GM21526 (cell line): ENCODE measurements at regions not wholly inside any gene's neighbourhood (a gene's known extent, or its start where the extent isn't known, plus 50 kb on each side); places are given as distances from the start of the nearest gene placed in this dataset.
"Not testable (repeated sequence)": the region's sequence is repeated elsewhere in the genome, so short reads cannot be mapped to it uniquely, and the experiment has no call there.

Experiments
- ATAC-seq: cut with Tn5 transposase; IDR thresholded peaks from one replicate; pipeline ENCODE4 v1.9.1; 2021; ENCODE audit warnings: moderate library complexity; ENCODE audit not compliant: unreplicated experiment, low FRiP score

DNA sequence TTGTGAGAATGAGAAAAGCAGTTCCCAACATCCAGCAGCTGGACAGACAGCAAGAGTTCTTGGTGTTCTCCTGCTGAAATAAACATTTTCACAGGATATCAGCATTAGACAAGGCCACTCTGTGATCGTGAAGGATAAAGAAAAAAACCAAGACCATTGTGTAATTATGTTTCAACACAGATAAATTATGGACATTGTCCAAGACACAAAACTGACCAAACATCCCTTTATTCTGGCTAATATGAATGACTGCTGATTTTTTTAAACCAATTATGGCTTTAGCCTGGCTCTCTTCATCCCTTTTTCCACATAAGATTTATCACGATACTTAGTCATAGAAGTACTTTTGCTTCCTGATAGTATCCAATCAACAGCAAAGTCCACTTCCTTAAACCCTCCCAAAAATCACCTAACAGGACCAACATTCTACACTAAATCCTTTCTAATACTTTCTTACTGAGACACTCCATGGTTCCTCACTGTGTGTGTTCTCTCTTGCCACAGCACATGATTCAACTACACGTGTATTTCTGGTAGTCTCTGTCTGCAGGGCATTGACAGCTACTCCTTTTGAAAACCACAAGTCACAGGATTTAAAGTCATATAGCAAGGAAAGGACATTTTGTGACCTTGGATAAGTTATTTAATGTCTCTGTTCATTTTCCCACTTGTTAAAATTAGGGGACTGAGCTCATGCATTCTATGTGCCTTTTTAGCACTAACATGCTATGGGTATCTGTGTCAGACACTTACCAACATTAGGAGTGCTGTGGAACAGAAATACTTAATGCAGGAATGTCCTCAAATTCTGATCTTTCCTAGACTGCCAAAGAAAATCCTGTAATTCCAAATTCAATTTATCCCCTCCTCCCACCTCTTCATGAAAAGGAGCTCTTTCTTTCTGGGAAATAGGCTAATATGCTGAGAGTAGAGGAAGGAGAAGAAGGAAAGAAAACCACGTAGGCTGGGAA, 137.2 kb upstream of the PGRMC2 start:
- no peak for ATAC-seq

DNA sequence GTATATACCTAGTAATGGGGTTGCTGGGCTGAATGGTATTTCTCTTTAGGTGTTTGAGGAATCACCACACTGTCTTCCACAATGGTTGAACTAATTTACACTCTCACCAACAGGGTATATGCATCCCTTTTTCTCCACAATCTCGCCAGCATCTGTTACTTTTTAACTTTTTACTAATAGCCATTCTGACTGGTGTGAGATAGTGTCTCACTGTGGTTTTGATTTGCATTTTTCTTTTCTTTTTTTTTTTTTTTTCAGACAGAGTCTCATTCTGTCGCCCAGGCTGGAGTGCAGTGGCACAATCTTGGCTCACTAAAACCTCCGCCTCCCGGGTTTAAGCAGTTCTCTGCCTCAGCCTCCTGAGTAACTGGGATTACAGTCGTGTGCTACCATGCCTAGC, 134.7 kb upstream of the PGRMC2 start:
- not testable (repeated sequence) for ATAC-seq

DNA sequence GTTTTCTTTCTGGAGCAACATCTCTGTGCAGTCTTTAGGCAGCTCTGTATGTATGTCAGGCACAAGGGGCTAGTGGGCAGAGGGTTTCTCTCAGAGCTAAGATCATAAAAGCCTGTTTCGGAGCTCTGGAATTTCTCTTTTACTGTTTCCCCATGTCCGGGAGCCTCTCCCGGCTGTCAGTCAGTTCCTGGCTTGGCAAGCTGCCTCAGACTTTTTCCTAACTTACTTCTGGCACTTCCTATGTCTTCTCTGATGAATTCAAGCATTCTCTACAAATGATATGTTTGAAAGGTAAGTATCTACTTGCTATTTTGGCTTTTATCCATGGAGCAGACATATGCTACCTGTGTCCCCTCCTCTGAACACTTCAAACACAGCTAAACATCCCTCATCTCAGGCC, 129.3 kb upstream of the PGRMC2 start:
- ATAC-seq = no peak

DNA sequence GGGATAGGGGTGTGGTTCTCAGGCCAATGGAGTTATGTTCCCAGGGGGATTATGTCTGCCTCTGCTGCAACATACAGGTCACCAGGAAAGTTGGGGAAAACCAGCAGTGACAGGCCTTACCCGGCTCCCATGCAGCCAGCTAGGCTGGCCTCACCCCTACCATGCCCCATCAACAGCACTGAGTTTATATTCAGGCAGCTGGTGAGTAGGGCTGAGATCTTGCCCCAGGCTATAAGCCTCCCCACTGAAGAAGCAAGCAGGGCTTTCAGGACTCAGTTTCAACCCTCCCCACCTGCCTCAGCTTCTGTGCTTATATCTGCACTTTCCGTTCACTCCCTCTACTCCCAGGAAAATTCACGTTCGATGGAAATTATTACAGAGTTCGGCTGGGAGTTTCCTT, 122.4 kb upstream of the PGRMC2 start:
- ATAC-seq = no peak

DNA sequence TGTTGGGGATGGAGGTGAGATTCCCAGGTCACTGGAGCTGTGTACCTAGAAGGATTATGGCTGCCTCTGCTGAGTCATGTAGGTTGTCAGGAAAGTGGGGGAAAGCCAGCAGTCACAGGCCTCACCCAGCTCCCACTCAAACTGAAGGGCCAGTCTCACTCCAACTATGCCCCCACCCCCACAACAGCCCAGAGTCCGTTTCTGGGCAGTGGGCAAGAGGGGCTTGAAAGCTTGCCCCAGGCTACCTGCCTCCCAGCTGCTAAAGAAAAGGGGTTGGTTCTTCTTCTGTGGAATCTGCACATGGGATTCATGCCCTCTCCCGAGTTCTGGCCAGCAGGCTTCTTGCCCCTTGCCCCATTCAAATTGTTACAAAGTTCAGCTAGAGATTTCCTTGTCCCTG, 116.0 kb upstream of the PGRMC2 start:
- ATAC-seq = no peak

DNA sequence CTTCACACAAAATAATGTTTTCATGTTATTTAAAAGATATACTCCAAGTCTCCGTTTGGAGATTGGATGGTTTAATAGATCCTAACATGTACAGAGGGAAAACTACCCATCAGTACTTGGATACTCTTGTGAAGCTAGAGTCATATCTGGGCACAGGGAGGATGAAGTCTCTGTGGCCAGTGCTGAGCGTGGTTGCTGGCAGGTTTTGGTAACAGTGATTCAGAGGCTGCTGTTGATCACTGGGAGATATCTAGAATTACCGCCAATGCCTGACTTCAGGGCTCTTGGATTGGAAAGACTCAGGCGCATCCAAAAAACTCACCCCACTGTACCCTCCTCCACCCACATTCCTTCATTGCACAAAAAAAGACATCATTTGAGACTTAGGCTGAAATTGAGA, 107.2 kb upstream of the PGRMC2 start:
- no peak for ATAC-seq

DNA sequence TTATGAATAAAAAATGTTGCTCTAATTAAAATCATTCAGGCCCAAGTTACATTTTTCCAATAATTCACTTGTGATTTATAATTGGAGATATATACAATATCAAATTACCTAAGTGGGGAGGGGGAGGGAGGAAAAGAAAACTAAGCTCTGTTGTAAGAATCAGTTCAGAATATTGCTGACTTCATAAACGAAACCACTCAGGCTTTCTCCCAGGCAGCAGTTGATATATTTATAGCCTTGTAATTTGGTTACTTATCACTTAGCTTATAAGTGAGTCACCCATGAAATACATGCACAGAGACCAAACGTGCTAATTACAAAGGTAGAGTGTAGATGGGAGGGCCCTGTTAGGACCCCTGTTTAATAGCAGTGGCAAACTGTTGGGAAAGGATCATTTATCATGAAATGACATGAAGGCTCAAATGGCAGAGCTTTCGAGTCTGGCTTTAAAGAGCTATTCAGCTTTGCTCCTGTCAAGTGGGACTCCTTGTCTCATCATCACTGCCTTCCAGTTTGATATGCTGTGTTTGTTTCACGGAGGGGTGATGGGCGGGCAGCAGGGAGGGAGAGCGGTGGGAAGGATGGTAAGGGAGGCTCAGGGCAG, 105.6 kb upstream of the PGRMC2 start:
- ATAC-seq = peak; percentile 66

DNA sequence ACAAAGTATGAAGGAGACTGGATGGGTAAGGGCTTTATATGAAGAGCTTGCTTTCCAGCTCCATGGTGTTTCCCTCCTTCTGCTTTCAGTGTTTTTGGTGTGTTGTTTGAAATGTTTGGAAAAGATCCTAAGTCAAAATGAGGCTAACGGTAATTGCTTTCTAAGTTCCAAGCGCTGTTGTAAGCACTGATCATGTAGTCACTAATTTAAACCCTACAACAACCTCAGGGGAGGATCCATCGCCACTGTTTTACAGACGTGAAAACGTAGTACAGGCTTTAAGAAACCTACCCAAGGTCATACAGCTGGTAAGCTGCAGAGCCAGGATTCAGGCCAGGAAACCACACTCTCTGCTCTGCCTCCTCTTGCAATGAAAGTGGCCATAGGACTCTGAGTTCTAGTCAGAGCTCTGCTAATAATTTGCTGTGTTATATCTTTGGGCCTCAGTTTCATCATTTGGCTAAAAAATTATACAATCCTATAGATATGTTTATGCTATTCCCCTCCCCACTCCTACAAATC, 102.9 kb upstream of the PGRMC2 start:
- ATAC-seq = no peak

DNA sequence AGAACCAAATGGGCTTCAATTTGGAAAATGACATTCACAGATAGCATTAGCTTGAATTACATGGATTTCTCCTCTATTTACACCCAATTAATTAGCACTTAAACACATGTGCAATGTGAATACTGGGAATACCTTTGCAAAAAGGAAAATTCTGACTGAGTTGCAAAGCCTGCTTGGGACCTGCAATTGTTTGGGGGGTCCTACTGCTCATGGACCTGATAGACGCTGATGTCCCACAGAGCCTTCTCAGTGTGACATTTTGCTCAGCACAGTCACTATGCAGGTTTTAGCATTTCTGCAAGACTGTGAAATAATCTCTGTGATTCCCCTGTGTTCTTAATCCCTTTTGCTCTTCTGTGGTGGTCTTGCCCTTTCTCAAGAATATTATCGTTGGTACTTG, 101.2 kb upstream of the PGRMC2 start:
- no peak for ATAC-seq

DNA sequence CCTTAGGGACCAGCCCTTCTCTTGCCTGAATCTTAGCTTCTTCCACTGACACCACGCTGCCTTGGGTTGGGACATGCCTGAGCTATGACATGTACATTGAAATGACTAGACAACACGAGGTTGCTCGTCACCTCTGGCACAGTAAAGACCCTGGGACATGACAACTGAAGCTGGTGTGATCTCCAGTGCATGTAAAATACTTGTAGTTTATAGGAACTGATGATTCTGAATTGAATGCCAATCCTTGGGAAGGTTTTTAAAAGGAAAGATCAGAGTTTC, 100.7 kb upstream of the PGRMC2 start:
- ATAC-seq = no peak

DNA sequence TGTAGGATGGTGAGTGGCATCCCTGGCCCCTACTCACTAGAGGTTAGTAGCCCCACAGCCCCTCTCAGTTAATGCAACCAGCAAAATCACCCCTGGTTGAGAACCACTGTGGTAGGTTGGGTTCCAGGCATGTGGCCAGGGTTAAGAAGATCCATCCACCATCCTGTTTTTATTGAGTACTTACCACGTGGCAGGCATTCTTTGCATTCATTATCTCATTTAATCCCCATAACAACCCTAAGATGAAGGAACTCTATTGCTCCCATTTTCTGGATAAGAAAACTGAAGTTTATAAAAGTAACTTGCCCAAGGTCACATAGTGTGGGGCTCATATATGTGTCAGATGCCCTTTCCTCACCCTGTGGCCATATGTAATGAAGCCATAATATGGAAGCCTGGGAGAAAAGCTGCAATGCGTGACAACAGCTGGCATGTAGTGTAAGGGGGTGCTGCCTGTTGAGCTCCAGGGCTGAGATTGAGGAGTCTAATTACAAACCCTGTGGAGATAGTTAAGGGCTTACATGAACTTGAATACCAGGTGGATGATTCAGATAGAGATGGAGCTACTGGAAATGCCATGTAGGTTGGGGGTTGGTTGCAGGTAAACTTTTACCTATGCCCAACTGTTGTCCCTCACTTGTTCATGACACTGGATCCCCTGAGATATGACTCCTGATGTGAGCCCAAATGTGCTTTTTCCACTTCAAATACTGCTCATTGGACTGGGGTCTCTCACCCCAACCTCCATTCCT, 100.2 kb upstream of the PGRMC2 start:
- ATAC-seq = no peak

DNA sequence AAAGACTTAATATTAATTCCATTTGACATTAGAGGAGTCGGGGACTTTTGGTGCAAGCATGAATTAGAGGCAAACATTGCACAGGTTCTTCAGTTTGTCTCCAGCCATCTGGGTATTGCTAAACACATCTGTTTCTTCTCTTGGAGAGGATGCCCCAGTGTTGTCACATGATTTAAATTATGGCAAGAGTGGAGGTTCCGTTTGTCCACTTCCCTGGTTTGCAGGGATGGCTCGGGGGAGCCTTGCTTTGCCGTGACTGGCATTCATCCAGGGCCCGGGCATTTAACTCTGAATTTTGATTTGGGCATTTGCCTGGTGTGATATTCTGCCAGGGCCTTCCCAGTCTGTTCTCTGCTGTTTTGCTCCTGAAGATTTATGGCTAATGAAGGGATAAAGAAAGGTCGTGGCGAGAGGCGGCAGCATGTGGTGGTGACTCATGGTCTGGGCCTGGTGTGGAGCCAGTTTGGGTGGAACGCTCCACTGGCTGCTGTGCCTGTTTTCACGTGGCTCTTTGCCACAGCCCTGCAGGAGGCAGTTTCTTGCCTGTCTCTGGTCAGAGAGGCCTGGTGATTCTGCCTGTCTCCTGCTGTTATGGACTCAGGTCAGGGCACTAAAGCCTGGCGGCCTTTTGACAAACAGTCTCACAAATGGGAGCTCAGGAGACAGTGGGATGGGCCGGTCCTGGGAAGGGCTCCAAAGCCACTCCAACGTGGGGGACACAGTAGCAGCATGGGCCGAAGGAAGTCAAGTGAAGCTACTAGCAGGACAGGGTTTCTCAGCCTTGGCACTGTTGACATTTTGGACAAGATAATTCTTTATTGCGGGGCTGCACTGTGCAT, 99.4 kb upstream of the PGRMC2 start:
- ATAC-seq = no peak

DNA sequence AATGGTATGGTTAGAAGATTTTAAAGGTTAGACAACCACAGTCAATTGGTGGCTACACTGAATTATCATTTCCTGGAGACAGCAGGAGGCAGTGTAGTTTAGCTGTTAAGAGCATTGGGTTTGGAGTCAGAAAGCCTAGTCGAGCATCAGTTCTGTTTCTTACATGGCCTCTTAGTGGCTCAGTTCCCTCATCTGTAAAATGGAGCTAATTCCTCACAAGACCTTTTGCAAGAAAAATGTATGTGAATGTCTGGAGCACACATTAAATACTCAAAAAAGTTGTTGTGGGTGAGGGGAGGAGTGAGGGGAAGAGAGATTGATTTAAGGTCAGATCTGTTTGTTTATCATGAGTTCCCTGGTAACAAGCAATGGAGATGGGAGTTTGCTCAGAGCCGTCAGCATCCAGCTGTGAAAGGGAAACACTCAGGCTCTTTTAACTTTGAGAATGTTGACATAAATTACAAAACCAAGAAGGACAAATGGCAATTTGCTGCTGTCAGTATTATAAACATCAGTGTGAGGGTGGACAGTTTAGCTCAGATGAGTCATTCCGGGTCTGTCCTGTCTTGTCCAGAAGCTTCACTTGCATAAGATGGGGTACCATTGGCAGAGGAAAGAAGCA, 98.2 kb upstream of the PGRMC2 start:
- no peak for ATAC-seq

DNA sequence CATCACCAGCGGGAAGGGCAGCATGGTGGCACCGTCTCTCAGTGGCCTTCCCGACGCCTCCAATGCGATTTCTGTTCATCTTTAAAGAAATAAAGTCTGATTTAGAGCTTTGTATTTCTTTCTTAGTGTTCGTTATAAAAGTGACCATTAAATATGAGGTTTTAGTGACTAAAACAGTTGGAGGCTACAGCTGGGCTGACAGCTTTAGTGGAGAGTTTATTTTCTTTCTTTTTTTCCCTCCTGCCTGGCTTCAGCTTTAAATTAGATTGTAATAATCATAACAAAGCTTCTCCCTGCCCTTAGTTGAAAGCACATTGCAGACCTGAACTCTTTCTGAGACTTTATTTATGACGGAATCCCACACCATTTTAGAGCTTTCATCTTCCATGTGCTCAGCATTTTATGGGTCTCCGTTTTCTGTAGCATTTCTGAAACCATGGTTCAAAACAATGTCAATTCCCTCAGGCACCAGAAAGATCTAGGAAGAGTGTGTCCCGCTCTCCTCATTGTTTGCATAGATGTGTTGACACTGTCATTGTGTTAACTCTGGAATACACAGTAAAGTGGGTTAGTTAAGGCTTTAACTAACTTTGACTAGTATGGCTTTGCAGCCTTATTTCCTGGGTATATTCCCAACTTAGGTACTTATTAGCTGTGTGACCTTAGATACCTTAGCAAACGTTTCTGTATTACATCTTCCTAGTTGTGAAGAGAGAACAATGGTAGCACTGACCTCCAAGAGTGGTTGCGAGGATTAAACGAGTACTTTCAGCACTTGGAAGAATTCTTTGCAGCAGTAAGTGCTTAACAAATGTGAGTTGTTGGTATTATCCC, 97.4 kb upstream of the PGRMC2 start:
- ATAC-seq = no peak

DNA sequence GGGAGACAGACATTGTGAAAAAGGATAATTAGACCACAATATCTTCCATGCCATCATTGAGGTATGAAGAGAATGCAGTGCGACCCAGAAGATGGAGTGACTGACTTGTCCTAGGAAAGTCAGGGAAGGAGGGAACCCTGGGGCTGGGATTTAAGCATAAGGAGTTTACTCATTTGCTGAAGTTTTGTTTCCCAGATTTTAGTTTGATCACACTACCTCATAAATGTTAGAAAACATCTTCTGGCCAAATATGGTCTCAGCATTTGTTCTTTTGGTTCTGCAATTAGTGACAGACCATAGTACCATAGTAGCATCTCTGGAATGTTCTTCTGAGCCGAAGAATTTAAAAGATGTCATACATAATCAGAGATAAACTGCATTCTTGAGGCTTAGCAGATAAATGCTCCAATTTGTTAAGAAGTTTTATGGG, 96.5 kb upstream of the PGRMC2 start:
- ATAC-seq = no peak

DNA sequence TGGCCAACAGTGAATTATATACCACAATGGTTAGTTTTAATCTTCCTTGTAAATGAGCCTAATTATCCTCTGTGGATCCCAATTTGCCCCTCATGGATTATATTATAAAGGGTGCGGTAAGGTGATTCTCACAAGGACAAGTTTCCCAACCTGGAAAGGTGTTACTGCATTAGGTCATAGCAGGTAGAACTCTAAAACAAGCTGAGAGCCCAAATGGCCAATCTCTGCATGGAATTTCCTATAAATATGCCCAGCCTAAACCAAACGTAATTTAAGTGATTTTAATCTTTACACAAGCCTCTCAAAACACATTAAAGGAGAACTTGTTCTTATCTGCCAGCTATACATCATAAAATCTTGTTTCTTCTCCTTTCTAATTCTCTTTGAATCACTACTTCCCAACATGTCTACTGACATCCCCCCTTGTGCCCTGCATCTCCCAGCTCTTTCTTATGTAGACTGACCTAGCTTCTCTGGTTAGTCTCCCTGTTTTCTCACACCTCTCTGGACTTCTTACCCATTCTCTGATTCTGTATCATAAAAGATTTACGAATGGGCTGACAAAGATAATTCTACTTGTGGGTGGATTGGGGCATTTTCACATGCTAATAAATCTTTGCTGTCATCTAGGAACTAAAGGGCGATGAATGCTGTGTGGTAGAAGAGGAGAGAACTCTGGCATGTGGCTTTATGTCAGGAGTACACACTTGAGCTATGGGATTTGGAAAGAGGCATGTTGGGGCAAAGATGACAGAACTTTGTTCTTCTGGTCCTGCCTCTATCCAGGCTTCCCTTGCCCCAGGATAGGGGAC, 94.3 kb upstream of the PGRMC2 start:
- ATAC-seq = no peak

DNA sequence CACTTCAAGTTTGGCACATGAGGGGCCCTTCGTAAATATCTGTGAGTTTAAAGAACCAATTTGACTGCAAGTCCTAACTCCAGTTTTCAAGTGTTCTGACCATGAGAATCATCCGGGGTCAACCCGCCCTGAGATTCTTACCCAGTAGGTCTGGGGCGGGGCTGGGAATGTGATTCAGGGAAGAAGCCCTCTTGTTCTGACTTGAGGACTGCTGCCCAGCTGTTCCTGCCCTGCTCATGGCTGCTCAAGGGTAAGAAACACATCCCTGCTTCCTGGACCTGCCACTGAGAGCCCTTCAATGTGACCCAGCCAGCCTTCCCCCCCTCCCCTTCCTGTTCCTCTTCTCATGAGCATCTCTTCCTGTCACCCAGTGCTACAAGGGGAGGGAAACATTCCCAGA, 92.7 kb upstream of the PGRMC2 start:
- ATAC-seq = no peak

DNA sequence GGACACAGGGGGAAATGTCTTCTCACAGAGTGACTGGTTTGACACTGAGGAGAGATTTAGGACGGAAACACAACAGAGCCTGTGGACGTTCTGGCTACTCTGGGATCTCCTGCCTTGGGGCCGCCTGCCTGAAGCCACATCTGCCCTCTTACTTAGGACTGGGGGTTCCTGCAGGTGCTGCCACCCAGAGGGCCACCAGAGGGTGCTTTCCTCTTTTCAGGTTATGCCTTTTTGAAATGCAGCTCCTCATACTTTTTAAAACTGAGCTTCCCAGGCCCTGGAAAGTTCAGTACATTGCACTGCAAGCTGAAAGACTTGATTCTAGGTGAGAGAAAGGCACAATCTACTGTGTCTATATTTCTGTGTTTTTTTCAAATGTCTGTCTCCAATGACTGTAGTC, 92.2 kb upstream of the PGRMC2 start:
- ATAC-seq = no peak
